ENCODE measurements at regions not wholly inside any gene's neighbourhood (a gene's known extent, or its start where the extent isn't known, plus 50 kb on each side); places are given as distances from the start of the nearest gene placed in this dataset.

DNA sequence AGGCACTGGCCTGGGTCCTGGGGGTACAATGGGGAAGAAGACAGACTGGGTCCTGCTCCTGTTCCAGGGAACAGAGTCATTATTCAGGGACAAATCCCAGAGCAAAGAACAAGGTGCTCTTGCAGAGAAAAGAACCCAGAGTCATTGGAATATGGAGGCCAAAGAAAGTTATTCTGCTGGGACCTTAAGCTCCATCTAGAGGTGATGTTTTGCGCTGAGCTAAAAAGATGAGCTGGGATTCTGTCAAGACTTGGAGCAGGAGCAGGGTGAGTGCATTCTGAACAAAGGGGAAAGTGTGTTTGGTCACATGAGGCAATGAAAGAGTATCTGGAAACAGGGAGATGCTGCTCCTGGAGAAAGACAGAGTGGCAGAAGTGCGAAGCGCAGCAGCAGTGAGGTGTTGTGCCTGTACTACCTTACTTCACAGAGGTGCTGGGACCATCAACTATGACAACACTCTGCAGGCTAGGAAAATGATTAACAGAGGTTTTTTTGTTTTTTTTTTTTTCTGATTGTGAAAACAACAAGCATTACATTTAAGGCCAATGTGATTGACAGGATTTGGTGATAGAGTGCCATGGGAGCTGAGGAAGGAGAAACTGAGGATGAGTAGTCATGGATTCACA is 95.3 kb upstream of the TNFSF11 start:
- no peak for DNase-seq
- no peak for ATAC-seq

DNA sequence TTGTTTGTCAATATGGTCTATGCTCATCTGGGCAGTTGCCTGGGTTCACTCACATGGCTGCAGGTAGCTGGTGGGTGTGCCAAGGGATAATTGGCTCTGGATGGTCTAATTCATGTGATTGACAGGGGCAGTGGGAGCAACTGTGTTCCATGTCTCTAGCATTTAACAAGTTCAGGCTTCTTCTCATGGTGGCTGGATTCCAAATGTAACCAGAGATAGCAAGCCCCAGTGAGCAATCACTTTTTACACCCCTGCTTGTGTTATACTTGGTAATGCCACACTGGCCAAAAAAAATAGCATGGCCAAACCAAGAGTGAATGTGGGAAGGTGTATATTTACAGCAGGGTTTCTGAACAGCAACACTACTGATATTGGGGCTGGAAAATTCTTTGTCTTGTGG is 89.6 kb upstream of the TNFSF11 start:
- DNase-seq (no peak), ATAC-seq (no peak)

DNA sequence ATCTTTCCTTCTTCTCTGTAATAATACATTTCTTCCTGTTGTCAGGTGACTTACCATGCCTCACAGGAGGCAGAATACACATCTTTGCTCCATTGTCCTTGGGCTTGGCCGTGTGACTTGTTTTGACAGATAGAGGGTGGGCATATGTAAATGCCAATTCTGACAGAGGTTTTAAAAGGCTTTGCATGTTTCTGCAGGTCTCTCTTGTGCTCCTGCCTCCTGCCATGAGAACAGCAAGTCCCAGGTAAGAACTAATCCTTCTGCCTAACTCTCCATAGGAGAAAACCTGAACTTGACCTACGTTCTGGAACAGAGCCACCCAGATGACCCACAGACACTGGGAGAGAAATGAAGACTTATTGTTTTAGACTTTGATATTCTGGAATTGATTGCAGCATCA is 88.7 kb upstream of the TNFSF11 start:
- ATAC-seq (no peak), DNase-seq (no peak)

DNA sequence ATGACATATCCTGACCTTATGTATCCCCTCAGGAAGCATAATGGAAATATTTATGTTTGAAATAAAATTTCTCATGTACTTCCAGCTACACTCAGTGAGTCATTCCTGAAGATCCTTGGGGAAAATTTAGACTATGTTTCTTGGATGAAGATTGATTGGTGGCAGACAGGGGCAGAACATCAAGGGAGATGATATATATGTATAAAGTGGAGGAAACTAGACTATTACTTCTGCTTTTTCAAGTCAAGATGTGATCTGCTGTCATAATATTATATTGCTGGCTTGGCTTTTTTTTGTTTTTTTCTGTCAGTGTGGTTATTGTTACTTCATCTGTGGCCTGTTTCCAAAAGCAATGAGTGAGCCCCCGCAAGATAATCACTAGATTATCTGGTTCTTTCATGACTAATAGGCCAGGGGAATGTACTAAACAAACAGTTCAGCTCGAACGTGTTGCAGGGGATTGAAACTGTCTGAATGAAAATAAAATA is 87.2 kb upstream of the TNFSF11 start:
- ATAC-seq (peak; percentile 9), DNase-seq (no peak)

DNA sequence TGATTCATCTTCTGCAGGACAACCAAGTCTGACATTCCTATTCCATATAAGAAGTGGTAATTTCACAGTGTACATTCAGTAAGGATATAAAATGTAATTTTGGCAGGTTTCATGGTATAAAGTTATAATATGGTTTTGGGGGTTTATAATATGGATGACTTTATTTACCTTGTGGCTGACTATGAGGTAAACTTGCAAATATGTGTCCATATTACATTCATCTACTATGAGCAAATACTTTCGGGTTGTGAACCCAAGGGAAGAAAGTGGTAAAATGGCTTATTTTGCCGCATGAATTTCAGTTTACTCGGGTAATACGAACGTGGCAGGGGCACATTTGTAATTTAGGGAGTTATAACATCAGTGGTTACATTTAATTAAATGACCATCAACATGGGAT is 86.7 kb upstream of the TNFSF11 start:
- ATAC-seq (no peak), DNase-seq (no peak)

DNA sequence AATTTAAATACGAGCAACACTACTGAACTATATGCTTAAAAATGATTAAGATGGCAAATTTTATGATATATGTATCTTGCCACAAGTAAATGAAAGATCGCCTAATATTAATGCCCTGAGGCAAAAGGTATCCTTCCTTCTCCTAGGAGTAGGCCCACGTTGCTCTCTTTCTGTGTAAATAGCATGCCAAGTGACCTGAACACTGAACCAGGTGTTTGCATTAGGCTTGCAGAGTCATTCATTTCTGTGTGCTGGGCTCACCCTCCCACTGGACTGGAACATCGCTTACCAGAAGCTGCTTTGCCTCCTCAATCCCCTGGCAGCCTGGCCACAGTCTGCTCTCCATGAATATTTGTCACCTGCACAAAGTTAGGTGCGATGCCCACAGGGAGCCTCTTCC is 83.3 kb upstream of the TNFSF11 start:
- DNase-seq: no peak
- ATAC-seq: no peak

DNA sequence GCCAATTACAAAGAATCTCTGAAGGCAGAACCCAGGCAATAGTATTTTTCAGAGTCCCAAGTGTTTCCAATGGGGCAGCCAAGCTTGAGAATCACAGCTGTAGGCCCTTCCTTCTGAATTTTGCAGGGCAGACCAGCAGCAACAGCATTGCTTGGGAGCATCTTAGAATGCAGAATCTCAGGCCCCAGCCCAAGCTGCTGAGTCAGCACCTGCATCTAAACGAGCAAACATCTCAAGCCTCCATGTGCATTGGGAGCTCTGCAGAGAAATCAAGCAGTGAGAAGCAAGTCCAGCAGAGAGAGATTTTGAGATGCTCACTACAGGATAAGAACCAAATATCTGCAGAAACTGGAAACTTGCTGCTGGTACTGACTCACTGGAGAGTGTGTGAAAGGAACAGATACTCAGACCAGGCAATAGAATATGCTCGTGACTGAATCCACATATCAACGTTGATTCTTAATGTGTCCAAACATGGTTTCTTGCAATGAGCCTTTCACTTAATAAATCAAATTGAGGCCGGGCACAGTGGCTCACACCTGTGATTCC is 81.5 kb upstream of the TNFSF11 start:
- DNase-seq (no peak), ATAC-seq (no peak)

DNA sequence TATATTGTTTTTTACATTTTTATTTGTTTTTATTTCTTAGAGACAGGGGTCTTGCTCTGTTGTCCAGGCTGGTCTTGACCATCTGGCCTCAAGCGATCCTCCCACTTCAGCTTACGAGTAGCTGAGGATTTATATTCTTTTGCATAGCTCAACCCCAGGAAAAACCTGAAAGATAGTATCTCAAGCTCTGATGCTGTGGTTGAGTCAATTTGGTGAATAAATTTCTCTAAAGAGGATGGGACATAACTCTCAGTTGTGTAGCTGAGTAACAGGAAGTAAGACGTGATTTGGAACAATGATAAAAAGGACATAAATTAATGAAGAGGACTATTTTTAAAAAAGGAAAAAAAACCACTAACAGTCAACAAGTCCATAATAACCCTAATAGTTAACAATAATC is 79.8 kb upstream of the TNFSF11 start:
- no peak for ATAC-seq
- DNase-seq: no peak

DNA sequence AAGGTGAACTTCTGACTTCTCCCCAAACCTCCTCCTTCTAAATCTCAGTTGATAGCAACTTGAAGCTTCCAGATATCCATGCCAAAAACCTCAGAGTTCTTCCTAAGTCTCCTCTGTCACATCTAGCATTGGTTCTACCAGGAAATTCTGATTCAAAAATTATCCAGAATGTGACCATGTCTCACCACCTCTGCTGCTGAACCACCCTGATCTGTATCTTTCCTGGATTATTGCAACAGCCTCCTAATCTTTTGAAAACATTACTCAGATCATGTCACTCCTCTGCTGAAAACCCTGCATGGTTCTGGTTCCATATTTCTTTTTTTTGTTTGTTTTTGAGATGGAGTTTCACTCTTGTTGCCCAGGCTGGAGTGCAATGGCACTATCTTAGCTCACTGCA is 78.7 kb upstream of the TNFSF11 start:
- peak; percentile 7 for ATAC-seq

DNA sequence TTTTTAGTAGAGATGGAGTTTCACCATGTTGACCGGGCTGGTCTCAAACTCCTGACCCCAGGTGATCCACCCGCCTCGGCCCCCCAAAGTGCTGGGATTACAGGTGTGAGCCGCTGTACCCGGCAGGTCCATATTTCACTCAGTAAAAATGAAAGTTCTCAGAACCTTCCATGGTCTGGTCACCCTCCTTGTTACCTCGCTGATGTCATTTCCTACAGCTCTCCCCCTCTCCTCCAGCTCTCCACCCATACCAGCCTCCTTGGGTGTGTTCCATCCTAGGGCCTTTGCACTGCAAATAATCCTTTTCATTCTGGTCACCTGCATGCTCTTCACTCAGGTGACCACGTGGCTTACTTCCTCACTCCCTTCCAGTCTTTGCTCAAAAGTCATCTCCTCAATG is 78.2 kb upstream of the TNFSF11 start:
- ATAC-seq (no peak), DNase-seq (peak; percentile 14)

More for the DNA sequence above, 78.7 kb upstream of the TNFSF11 start:
- no peak for DNase-seq

DNA sequence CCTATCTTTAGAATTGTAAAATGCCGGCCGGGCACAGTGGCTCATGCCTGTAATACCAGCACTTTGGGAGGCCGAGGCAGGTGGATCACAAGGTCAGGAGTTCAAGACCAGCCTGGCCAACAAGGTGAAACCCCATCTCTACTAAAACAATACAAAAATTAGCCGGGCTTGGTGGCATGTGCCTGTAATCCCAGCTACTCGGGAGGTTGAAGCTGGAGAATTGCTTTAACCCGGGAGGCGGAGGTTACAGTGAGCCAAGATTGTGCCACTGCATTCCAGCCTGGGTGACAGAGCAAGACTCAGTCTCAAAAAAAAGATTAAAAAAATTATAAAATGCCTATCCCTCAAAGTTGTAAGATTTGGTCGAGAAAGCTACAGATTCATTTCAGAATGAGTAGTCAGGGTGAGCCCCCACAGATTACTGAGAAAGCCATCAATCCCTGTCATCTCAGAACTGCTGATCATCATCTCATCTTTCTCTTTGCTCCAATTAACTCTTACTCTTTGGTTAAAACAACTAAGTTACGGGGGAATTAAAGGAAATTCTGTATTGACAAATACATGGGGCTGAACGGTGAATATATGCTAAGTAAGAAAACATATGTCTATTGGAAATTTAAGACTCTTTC is 76.9 kb upstream of the TNFSF11 start:
- ATAC-seq (peak; percentile 45), DNase-seq (peak; percentile 6)

DNA sequence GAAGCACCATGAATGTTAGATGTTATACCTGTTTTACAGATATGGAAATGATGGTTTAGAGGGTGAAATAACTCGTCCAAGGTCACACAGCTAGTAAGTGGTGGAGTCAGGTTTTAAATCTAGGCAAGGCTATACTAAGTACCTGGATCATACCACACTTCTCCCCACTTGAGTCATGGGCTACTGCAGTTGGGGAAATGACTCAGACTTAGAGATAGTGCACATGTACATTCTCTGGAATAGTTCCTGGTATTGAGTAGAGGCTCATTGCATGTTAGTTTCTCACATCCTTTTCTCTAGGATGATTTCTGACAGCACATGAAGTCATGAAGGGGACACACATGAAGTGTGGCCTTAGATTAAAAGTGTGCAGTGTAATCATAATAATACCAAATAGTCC is 76.2 kb upstream of the TNFSF11 start:
- ATAC-seq (peak; percentile 91), DNase-seq (peak; percentile 14)

DNA sequence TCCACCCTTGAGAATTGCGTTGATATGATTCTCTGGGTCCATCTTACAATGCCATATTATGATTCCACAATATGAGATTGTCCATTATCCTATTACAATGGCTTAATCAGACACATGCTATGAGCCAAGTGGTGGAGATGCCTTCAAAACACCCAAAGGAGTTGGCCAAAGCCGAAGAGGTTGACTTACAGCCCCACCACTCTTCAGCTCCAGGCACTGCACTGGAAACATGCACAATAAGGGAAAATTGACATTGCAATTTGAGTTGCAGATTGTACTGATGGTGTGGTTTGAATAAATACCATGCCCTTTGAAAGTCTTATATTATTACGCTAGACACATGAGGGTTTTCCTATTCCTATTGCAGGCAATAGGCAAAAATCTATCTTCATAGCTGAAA is 75.4 kb upstream of the TNFSF11 start:
- DNase-seq (peak; percentile 15), ATAC-seq (no peak)

All from stimulated activated naive CD8-positive, alpha-beta T cell treated with anti-CD3 and anti-CD28 coated beads, Interleukin-15, Interleukin-2, amounts not matched to agents 100 U/mL and 50 U/mL, for 24 hours (primary cell).